ENCODE measurements at regions not wholly inside any gene's neighbourhood (a gene's known extent, or its start where the extent isn't known, plus 50 kb on each side); places are given as distances from the start of the nearest gene placed in this dataset.

DNA sequence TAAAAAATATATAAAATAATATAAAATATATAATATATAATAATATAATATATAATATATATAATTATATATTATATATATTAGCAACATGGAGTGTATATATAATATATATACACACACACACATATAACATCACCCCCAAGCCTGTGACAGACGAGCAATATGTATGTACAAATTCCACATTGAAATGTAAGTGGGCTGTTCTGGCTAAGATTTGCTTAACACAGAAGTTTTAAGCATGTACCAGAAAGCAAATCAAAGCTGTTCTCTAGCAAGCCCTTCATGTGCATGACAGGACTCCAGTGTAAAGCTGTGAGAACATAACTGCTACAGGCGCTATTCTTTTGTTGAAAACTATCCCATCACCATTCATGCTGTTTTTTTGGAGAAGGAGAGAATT lies 261.7 kb upstream of the TNP1 start:
- H3K4me1 ChIP-seq (ENCODE audit: control insufficient read depth, insufficient read depth, low read length): no peaks in the 10 kb centered on the region
- no peaks in the 10 kb centered on the region for H3K27me3 ChIP-seq (ENCODE audit: control insufficient read depth, insufficient read depth, low read length)
- H3K9me3 ChIP-seq (ENCODE audit: control insufficient read depth, insufficient read depth, low read length): no peaks in the 10 kb centered on the region
- no peak overlapping the region for H3K9ac ChIP-seq (ENCODE audit: low read depth, low read length)
- no peak overlapping the region for H3K27ac ChIP-seq (ENCODE audit: low read depth, low read length)
- no peaks in the 10 kb centered on the region for H3K36me3 ChIP-seq (ENCODE audit: control insufficient read depth, insufficient read depth, low read length)
- no peak overlapping the region for H3K4me3 ChIP-seq (ENCODE audit: low read depth, low read length)

DNA sequence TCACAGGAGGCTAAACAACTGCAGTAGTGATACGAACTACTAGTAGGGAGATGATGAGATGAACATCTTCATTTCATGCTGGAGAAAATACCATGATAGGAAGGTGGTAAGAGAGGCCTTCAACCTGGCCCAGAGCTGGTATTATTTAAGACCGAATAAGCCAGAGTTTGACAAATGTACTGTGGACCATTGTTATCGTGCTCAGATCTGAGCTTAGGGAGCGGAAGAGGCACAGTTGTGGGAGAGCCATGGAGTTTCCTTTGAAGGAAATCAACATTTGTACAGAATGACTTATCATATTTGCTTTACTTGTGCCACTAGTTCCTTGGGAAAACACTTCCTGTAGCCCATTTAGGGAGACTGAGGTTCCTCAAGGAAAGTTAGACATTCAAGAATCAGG lies 260.6 kb upstream of the TNP1 start:
- H3K4me3 ChIP-seq (ENCODE audit: low read depth, low read length): no peak overlapping the region
- no peak overlapping the region for H3K9ac ChIP-seq (ENCODE audit: low read depth, low read length)

DNA sequence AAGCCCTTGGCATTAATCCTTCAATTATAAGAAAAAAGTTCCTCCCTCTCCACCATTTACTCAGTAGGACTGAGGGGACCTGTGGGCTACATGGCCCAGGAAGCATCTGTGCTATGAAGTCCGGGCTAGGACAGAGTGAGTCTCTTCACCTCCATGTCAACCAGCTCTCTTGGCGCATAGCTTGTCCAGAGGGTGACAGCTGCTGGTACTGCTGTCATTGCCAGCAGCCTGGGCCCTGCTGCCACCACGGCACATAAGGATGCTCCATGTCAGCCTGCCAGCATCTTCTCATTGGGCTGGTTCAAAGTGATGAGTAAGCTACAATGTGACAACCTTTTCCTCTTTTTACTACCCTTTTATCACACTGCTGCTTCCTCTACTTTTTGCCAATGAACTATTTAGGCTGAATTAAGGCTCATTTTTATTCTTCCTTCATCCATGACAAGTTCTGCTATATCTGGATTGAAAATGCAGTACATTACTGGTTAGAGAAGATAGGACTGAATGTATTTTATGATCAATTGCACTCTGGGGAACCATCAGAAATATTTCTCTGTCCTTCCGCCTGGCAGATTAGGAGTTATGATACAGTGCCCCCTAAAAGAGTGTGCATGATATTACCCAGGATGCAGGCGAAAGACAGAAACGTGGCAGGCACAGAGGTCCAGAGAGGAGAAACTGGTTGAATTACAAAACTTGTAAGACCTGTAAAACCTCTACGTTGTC lies 258.9 kb upstream of the TNP1 start:
- H3K9ac ChIP-seq (ENCODE audit: low read depth, low read length): no peak overlapping the region
- no peaks in the 10 kb centered on the region for H3K36me3 ChIP-seq (ENCODE audit: control insufficient read depth, insufficient read depth, low read length)
- H3K4me1 ChIP-seq (ENCODE audit: control insufficient read depth, insufficient read depth, low read length): peaks cover 4% of the 10 kb centered on the region; the same call in 1 of the 2 replicates
- no peaks in the 10 kb centered on the region for H3K9me3 ChIP-seq (ENCODE audit: control insufficient read depth, insufficient read depth, low read length)
- no peak overlapping the region for H3K4me3 ChIP-seq (ENCODE audit: low read depth, low read length)
- no peak overlapping the region for H3K27ac ChIP-seq (ENCODE audit: low read depth, low read length)
- H3K27me3 ChIP-seq (ENCODE audit: control insufficient read depth, insufficient read depth, low read length): no peaks in the 10 kb centered on the region

More for the DNA sequence above, 260.6 kb upstream of the TNP1 start:
- H3K9me3 ChIP-seq (ENCODE audit: control insufficient read depth, insufficient read depth, low read length): no peaks in the 10 kb centered on the region
- no peak overlapping the region for H3K27ac ChIP-seq (ENCODE audit: low read depth, low read length)
- H3K36me3 ChIP-seq (ENCODE audit: control insufficient read depth, insufficient read depth, low read length): no peaks in the 10 kb centered on the region
- H3K4me1 ChIP-seq (ENCODE audit: control insufficient read depth, insufficient read depth, low read length): no peaks in the 10 kb centered on the region
- no peaks in the 10 kb centered on the region for H3K27me3 ChIP-seq (ENCODE audit: control insufficient read depth, insufficient read depth, low read length)

DNA sequence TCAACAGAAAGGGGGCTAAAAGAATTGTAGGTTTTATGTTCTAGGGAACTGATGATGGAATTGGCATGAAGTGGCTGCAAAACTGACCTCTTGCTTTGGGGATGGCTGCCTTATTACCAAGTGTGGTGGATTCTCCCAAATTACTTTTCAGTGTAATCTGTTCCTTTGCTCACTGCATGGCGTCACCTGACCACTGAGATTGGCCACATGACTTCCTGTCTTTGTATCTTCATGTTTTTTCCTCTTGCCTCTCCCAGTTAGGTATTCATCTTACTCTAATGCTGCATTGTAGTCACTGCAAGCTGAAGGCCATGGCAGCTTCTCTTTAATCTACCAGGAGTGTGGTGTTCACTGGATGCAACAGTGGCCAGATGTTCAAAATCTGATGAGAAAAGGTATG lies 257.7 kb upstream of the TNP1 start:
- no peak overlapping the region for H3K27ac ChIP-seq (ENCODE audit: low read depth, low read length)
- H3K9ac ChIP-seq (ENCODE audit: low read depth, low read length): no peak overlapping the region
- no peaks in the 10 kb centered on the region for H3K36me3 ChIP-seq (ENCODE audit: control insufficient read depth, insufficient read depth, low read length)
- H3K4me3 ChIP-seq (ENCODE audit: low read depth, low read length): no peak overlapping the region
- H3K4me1 ChIP-seq (ENCODE audit: control insufficient read depth, insufficient read depth, low read length): peaks cover 4% of the 10 kb centered on the region; the same call in 1 of the 2 replicates
- H3K27me3 ChIP-seq (ENCODE audit: control insufficient read depth, insufficient read depth, low read length): no peaks in the 10 kb centered on the region
- H3K9me3 ChIP-seq (ENCODE audit: control insufficient read depth, insufficient read depth, low read length): no peaks in the 10 kb centered on the region

DNA sequence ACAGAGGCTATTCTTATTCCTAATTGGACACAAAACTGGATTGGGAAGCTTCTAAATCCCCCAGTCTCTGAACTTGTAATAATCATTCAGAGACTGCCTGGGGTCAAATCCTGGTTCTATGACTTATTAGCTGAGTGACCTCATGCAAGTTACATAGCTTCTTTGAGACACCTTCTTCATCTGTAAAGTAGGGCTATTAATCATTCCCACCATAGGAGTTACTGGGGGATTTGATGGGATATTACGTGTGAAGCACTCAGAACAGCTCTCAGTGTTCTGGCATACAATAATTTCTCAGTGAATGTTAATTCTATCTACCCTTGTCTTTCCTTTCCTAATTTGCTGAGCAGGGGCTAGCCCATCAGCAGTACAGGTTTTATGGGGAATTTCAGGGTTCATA lies 256.7 kb upstream of the TNP1 start:
- Histone ChIP-seq H3K27ac (ENCODE audit: low read depth, low read length) (no peak overlapping the region), H3K9me3 (ENCODE audit: control insufficient read depth, insufficient read depth, low read length) (no peaks in the 10 kb centered on the region), H3K9ac (ENCODE audit: low read depth, low read length) (no peak overlapping the region), H3K4me3 (ENCODE audit: low read depth, low read length) (no peak overlapping the region), H3K4me1 (ENCODE audit: control insufficient read depth, insufficient read depth, low read length) (peaks cover 4% of the 10 kb centered on the region; the same call in 1 of the 2 replicates), H3K36me3 (ENCODE audit: control insufficient read depth, insufficient read depth, low read length) (no peaks in the 10 kb centered on the region), H3K27me3 (ENCODE audit: control insufficient read depth, insufficient read depth, low read length) (no peaks in the 10 kb centered on the region)

DNA sequence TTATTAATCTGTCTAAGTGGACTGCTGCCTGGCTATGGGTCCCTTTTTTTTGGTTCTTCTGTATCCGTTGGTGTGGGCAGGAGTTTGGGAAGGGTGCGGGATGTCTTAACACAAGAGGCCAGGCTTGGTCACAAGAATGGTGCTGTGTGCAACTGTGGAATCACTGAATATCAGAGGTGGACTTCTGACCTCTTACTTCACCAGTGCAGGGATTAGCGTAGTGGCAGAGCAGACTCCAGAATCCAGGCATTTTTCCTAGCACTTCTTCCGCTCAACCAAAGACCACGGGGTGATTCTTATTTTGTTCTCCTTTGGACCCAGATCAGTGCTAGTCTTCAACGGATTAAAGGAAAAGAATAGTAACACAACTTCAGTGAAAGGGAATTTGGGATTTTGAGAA lies 254.3 kb upstream of the TNP1 start:
- Histone ChIP-seq H3K4me3 (ENCODE audit: low read depth, low read length) (no peak overlapping the region), H3K4me1 (ENCODE audit: control insufficient read depth, insufficient read depth, low read length) (peaks cover 4% of the 10 kb centered on the region; the same call in 1 of the 2 replicates), H3K36me3 (ENCODE audit: control insufficient read depth, insufficient read depth, low read length) (no peaks in the 10 kb centered on the region), H3K27me3 (ENCODE audit: control insufficient read depth, insufficient read depth, low read length) (no peaks in the 10 kb centered on the region), H3K27ac (ENCODE audit: low read depth, low read length) (no peak overlapping the region), H3K9ac (ENCODE audit: low read depth, low read length) (no peak overlapping the region), H3K9me3 (ENCODE audit: control insufficient read depth, insufficient read depth, low read length) (no peaks in the 10 kb centered on the region)

DNA sequence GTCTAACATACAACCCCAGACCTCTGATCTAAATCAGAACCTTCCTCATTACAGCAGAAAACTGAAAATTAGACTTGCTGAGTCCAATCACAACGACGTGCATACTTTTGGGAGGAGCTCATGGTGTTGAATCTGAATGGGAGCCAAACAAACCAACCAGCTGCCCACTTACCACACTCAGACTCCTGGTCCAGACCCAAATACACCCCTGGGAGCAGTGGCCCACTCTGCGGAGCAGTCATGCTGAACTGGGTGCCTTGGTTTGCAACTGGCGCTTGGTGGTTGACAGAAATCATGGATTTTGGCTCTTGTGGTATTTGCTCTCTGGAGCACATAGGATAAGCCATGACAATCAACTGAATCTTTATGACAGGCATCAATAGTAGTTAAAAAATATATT lies 253.6 kb upstream of the TNP1 start:
- Histone ChIP-seq H3K36me3 (ENCODE audit: control insufficient read depth, insufficient read depth, low read length) (no peaks in the 10 kb centered on the region), H3K4me3 (ENCODE audit: low read depth, low read length) (no peak overlapping the region), H3K27ac (ENCODE audit: low read depth, low read length) (no peak overlapping the region), H3K9ac (ENCODE audit: low read depth, low read length) (no peak overlapping the region), H3K9me3 (ENCODE audit: control insufficient read depth, insufficient read depth, low read length) (no peaks in the 10 kb centered on the region), H3K27me3 (ENCODE audit: control insufficient read depth, insufficient read depth, low read length) (no peaks in the 10 kb centered on the region), H3K4me1 (ENCODE audit: control insufficient read depth, insufficient read depth, low read length) (peaks cover 4% of the 10 kb centered on the region; the same call in 1 of the 2 replicates)

DNA sequence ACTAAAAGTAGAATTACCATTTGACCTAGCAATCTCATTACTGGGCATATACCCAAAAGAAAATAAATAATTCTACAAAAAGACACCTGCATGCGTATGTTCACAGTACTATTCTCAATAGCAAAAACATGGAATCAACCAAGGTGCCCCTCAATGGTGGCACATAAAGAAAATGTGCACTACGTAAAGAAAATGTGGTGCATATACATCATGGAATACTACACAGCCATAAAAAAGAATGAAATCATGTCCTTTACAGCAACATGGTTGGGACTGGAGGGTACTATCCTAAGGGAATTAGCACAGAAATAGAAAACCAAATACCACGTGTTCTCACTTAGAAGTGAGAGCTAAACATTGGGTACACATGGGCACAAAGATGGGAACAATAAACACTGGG lies 250.7 kb upstream of the TNP1 start:
- no peak overlapping the region for H3K4me3 ChIP-seq (ENCODE audit: low read depth, low read length)
- no peak overlapping the region for H3K27ac ChIP-seq (ENCODE audit: low read depth, low read length)
- H3K4me1 ChIP-seq (ENCODE audit: control insufficient read depth, insufficient read depth, low read length): peaks cover 14% of the 10 kb centered on the region
- H3K27me3 ChIP-seq (ENCODE audit: control insufficient read depth, insufficient read depth, low read length): no peaks in the 10 kb centered on the region
- H3K36me3 ChIP-seq (ENCODE audit: control insufficient read depth, insufficient read depth, low read length): no peaks in the 10 kb centered on the region
- H3K9ac ChIP-seq (ENCODE audit: low read depth, low read length): no peak overlapping the region
- no peaks in the 10 kb centered on the region for H3K9me3 ChIP-seq (ENCODE audit: control insufficient read depth, insufficient read depth, low read length)

DNA sequence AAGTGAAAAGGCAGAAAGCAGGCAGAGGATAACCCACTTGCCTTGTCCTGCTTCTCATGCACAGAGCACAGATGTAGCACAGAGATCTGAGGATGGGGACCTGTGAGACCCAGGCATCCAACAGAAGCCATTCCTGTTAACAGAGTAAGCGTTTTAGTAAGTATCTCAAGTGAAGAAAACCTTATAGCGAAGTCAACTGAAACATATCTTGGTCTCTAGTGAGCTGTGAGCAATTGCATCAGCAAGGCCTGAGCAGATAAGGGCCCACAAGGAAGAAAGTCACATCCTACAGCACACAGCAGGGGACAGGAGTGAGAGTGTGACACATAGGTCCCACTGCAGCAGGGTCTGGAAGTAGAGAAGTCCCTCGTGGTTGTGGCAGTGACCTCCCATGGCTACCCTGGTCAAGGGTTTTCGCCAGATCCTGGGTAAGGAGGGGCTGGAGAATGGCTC lies 248.7 kb upstream of the TNP1 start:
- no peaks in the 10 kb centered on the region for H3K36me3 ChIP-seq (ENCODE audit: control insufficient read depth, insufficient read depth, low read length)
- no peak overlapping the region for H3K9ac ChIP-seq (ENCODE audit: low read depth, low read length)
- no peak overlapping the region for H3K27ac ChIP-seq (ENCODE audit: low read depth, low read length)
- H3K4me1 ChIP-seq (ENCODE audit: control insufficient read depth, insufficient read depth, low read length): peaks cover 19% of the 10 kb centered on the region
- H3K27me3 ChIP-seq (ENCODE audit: control insufficient read depth, insufficient read depth, low read length): no peaks in the 10 kb centered on the region
- H3K9me3 ChIP-seq (ENCODE audit: control insufficient read depth, insufficient read depth, low read length): no peaks in the 10 kb centered on the region
- H3K4me3 ChIP-seq (ENCODE audit: low read depth, low read length): no peak overlapping the region

DNA sequence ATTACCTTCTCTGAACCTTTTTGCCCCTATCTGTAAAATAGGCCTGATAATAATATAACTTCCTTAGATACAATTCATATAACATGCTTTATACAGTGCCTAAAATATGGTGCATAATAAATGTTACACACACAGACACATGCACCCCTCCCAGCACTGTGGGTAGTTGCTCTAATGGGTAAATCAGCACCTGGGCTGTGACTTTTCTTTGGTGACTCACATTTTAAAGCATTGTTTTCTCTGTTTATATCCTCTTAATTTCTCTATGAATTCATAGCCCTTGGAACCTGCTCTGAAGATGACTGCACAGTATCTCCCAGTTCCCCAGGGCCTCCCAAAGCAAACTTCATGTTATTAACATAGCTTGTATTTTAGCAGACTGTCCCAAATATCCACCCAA lies 248.2 kb upstream of the TNP1 start:
- Histone ChIP-seq H3K9me3 (ENCODE audit: control insufficient read depth, insufficient read depth, low read length) (no peaks in the 10 kb centered on the region), H3K4me1 (ENCODE audit: control insufficient read depth, insufficient read depth, low read length) (peaks cover 24% of the 10 kb centered on the region), H3K36me3 (ENCODE audit: control insufficient read depth, insufficient read depth, low read length) (no peaks in the 10 kb centered on the region), H3K9ac (ENCODE audit: low read depth, low read length) (no peak overlapping the region), H3K27me3 (ENCODE audit: control insufficient read depth, insufficient read depth, low read length) (no peaks in the 10 kb centered on the region), H3K4me3 (ENCODE audit: low read depth, low read length) (no peak overlapping the region), H3K27ac (ENCODE audit: low read depth, low read length) (no peak overlapping the region)

DNA sequence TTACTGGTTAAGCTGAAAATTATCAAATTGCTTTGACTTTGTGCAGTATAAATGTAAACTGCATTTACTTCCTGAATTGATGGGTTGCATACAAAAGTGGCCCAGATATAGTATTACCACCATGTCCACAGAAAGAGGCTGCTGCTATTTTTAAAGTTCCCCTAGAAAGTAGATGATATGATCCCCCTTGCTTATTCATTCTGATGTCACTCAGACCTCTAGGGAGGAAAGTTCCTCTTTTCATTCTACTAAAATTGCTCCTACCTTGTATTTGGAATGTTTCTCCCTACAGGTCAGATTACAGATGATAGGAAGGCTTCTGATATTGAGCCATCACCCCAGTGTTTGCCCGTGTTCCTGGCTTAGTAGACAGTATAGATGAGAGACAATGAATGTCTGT lies 247.6 kb upstream of the TNP1 start:
- H3K9me3 ChIP-seq (ENCODE audit: control insufficient read depth, insufficient read depth, low read length): no peaks in the 10 kb centered on the region
- H3K36me3 ChIP-seq (ENCODE audit: control insufficient read depth, insufficient read depth, low read length): no peaks in the 10 kb centered on the region
- no peak overlapping the region for H3K27ac ChIP-seq (ENCODE audit: low read depth, low read length)
- H3K4me3 ChIP-seq (ENCODE audit: low read depth, low read length): no peak overlapping the region
- H3K27me3 ChIP-seq (ENCODE audit: control insufficient read depth, insufficient read depth, low read length): no peaks in the 10 kb centered on the region
- peaks cover 25% of the 10 kb centered on the region for H3K4me1 ChIP-seq (ENCODE audit: control insufficient read depth, insufficient read depth, low read length)
- no peak overlapping the region for H3K9ac ChIP-seq (ENCODE audit: low read depth, low read length)
